GM18520 (cell line): ENCODE measurements at regions not wholly inside any gene's neighbourhood (a gene's known extent, or its start where the extent isn't known, plus 50 kb on each side); places are given as distances from the start of the nearest gene placed in this dataset.

Experiments used
- ATAC-seq: cut with Tn5 transposase; IDR thresholded peaks from one replicate; pipeline ENCODE4 v1.9.1; 2021; ENCODE audit not compliant: unreplicated experiment

- ATAC-seq: no peak
Measured at GRCh38 chr10:78933828-78934531, 134.8 kb upstream of the ZMIZ1 start.

GRCh38 chr10:78934532-78934898 is 134.3 kb upstream of the ZMIZ1 start:
- no peak for ATAC-seq

DNA sequence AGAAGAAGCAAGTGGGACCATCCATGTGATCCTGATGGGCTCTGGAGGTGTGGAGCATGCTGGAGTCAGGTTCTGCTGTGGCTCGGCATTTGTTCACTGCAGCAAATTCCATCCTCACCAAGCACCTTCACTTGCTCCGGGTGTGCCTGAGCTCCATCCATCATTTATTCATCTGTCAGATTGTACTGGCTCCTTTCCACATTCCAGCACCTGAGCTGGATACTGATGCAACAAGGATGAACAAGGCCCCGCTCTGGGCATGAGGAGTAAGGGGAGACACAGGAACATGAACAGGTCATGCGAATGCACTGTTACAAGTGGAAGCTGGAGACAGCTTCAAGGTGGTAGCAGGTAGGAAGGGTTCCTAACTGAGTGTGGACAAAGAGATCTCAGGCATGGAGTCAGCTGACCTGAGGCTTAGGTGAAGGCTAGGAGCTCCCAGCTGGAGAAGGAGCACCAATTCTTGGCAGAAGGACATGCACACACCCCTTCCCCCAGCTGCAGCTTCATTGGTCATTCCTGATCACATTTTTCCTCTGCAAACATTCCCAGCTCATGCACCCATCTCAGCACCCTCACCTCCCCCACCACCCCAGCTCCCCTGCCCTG is 133.7 kb upstream of the ZMIZ1 start:
- ATAC-seq: no peak

- no peak for ATAC-seq
Measured at GRCh38 chr10:78935697-78936407, 132.9 kb upstream of the ZMIZ1 start.

GRCh38 chr10:78936412-78937342 is 132.1 kb upstream of the ZMIZ1 start:
- no peak for ATAC-seq

- ATAC-seq: no peak
Measured at GRCh38 chr10:78937393-78937792, 131.4 kb upstream of the ZMIZ1 start.

DNA sequence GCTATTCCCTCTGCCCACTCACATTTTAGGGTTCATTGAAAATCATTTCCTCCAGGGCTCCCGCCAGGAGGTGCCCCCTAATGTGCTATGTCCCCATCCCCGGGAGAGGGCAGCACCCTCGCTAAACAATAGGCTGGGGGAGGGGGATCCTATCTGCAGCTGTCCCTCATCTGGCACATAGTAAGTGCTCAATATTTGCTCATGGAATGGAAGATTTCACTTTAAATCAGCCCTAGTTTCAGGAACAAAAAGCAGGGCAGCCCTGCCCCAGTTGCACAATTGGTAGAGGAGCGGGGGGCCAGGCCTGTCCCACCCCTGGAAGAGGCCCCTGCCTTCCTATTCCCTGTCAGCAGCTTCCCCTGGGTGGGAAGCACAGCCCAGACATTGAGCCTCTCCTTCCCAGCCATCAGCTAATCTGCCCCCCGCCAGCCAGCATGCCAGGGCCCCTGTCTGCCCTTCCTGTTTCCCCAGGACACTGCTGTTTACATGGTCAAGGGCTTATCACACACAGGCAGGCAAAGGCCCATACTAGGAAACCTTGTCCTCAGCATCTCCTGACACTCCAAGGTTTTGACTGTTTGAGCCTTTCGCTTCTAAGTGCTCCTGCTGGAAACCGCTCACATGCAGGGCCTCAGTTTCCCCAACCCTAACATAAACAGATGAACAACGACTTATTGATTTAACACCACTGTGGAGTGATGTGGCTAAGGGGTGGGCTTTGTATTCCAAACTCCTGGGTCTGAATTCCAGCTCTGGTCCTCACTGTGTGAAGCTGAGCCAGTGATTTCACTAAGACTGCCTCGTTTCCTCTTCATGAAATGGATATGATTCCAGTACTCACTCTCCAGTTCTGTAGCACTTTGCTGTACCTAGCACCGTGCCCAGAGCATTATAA is 130.7 kb upstream of the ZMIZ1 start:
- no peak for ATAC-seq

GRCh38 chr10:78938695-78939672 is 129.8 kb upstream of the ZMIZ1 start:
- ATAC-seq: no peak

DNA sequence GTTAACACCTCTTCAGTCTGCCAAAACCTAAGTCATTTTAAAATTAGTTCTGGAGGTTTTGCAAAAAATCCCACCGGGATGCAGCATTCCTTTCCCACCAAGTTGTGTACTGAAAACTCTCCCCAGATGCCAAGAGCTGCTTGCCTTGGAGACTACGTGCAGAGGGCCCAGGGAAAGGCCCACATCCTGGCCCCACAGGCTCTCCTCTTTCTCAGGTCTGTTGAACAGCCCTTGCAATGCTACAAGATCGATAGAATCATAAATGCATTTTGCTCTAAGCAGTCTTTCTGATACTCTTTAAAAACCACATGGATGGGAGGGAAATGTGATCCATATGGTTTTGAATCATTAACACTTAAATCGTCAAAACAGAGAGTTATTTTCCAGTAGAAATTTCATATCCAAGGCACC is 126.7 kb upstream of the ZMIZ1 start:
- ATAC-seq: no peak

DNA sequence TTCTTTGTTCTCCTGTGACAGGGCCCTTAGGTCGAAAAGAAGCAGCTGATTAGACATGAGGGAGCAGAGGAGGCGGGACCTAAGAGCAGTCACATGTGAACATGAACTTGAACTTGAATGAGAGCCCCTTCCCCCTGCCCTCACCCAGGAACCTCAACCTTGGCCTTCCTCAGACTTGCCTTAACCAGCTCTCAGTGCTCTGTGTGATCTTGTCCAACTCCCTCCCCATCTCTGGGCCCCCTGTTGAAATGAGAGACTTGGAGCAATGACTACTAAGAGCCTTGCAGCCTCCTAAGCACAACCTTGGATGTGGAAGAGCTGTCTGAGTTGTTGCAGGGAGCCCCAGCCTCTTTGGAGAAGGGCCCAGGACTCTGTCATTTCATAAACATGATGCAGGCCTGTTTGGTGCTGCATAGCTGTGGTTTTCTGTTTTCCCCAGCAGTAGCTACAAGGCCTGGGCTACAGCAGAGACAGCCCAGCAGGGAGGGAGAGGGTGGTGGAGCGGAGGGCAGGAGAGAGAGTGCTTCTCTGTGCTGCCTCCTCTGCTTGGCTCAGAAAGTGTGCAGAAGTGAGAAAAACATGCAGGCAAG is 123.9 kb upstream of the ZMIZ1 start:
- no peak for ATAC-seq

GRCh38 chr10:78945838-78946237 is 122.9 kb upstream of the ZMIZ1 start:
- no peak for ATAC-seq

- ATAC-seq: no peak
Measured at GRCh38 chr10:78947226-78947625, 121.5 kb upstream of the ZMIZ1 start.

GRCh38 chr10:78947733-78948132 is 121.0 kb upstream of the ZMIZ1 start:
- no peak for ATAC-seq

GRCh38 chr10:78948621-78949030 is 120.1 kb upstream of the ZMIZ1 start:
- ATAC-seq: no peak

- ATAC-seq: no peak
Measured at GRCh38 chr10:78950656-78951587, 117.8 kb upstream of the ZMIZ1 start.

DNA sequence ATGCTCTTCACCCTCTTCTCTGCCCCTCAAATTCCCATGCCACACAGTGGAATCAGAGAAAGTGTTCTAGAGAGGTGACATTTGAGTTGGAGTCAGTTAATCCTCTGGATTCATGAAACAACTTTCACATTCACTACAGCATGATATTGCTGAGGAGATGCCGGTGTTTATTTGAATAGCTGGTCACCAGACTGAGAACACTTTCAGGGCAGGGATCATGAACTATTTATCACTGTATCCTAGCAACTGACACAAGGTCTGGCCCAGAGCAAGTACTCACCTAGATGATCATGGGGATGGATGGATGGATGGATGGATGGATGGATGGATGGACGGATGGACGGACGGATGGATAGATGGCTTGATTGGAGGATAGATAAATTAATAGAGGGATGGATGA is 116.7 kb upstream of the ZMIZ1 start:
- no peak for ATAC-seq

DNA sequence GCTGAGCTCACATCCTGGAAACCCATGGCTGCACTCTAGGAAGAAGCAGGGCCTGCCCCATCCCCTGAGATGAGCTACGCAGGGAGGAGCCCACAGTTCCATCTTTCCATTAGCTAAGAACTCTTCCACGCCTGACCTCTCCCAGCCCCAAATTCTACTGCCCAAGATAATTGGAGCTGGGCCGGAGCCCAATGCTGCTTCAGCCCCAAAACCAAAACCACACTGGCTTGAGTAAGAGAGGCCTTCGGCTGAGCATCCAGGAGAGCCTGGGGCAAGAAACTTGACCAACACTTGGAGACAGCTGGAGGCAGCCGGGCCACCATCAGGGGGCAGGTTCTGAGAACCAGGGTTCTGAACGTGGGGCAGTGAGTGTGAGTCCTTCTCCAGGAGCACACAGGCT is 116.1 kb upstream of the ZMIZ1 start:
- no peak for ATAC-seq
